HG03520 (cell line): ENCODE measurements at regions not wholly inside any gene's neighbourhood (a gene's known extent, or its start where the extent isn't known, plus 50 kb on each side); places are given as distances from the start of the nearest gene placed in this dataset.

Experiments
- ATAC-seq: cut with Tn5 transposase; IDR thresholded peaks from one replicate; pipeline ENCODE4 v1.9.1; 2021; ENCODE audit warnings: mild to moderate bottlenecking, moderate library complexity; ENCODE audit not compliant: unreplicated experiment

DNA sequence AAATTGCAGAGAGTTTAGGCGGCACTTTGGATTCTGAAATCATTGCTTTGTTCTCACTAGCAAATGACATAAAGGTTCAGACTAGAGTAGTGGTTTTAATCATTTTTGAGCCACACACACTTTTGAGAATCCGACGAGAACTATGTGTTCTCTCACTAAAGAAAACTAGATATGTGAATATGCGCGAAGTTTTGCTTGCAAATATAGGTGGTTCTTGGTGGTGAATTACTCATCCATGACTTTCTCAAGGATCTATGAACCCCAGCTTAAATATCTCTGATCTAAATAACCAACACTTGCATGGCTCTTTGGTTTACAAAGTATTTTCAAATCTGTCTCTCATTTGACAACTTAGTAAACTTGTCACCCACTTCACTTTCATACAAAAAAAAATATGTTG is 54.8 kb downstream of the NOG start:
- ATAC-seq: no peak

DNA sequence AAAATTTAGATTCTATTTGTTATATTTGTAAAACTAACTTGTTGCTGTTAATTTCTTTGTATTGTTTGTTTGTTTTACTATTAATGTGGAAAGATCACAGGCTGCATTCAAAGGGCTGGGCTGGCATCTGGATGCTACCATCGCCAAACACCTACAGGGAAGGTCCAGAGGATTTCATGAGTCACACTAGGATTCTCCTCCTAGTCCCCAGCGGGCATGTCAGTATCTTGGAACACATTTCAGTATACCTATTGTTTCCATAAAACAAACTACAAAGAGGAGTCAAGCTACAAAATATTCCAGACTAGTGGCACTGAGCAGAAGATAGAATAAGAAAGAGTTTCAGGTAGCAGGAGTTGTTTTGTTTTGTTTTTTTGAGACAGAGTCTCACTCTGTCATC is 55.3 kb downstream of the NOG start:
- ATAC-seq: no peak

- ATAC-seq: no peak
These were observed 59.1 kb downstream of the NOG start for GRCh38 chr17:56652628-56653027.

DNA sequence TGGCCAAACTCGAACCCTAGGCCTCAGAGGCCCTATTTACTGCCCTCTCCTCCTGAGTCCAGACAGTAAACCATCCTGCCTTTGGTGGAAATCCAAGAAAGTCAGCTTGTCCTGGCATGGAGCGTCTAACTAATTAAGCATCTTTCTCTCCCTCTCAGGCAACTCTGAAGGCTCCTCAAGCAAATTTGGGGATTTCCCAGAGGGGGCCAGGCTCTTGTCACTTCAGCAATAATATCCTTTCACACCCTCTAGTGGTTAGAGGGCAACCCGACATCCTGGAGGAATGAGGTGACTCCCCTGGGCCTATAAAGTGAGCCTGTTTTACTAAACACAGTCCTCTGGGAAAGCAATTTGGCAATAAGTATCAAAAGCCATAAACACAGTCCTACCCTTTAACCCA is 60.4 kb downstream of the NOG start:
- peak; percentile 98 for ATAC-seq

DNA sequence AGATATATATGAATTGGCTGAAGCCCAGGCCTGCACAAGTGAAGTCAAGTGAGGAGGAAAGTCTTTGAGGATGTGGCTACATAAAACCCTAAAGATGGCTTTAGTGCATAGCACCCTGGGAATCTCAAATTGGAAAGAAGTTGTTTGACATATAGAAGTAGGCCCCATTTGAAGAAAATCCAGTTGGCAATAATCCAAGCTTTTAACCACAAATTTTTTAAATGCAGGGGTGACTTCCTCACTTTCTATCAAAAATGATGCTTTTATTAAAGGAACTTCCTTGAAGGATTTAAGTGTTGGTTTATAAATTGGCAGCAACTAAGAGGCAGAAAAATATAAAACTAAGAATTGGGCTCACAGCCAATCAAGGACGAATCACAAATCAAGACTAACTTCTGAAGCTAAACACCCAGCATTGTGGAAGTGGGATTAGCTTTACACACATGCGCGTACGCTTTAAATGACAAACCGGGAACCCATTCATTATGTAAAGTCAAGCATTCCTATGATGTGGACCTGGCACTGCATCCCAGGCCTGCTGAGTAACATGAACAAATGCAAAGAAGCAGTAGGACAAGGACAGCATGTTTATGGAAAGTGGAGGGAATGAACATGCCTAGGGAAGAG is 63.3 kb downstream of the NOG start:
- ATAC-seq: no peak

DNA sequence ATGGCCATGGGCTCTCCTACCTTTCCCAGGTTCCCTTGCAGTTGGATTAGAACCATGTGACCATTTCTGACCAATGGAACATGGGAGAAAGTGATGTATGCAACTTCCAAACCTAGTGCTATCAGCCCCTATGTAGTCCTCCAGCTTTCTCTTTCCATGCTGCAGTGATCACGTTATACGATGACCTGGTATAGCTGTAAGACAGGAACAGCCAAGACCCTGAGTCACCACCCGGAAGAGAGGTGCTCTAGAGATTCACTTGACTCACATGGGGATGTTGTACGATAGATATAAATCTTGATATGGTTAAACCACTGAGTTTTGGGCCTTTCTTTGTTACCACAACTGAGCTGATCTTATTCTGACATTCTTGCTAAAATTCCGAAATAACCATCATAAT is 65.1 kb downstream of the NOG start:
- ATAC-seq: no peak

- no peak for ATAC-seq
These were observed 66.1 kb downstream of the NOG start for GRCh38 chr17:56659622-56660021.

- ATAC-seq: no peak
These were observed 68.4 kb downstream of the NOG start for GRCh38 chr17:56661906-56662305.

- ATAC-seq: no peak
These were observed 72.4 kb downstream of the NOG start for GRCh38 chr17:56665864-56666263.

GRCh38 chr17:56667925-56668458 is 74.5 kb downstream of the NOG start:
- no peak for ATAC-seq

- ATAC-seq: no peak
These were observed 78.7 kb downstream of the NOG start for GRCh38 chr17:56672195-56672594.

GRCh38 chr17:56674401-56674925 is 81.0 kb downstream of the NOG start:
- ATAC-seq: no peak

DNA sequence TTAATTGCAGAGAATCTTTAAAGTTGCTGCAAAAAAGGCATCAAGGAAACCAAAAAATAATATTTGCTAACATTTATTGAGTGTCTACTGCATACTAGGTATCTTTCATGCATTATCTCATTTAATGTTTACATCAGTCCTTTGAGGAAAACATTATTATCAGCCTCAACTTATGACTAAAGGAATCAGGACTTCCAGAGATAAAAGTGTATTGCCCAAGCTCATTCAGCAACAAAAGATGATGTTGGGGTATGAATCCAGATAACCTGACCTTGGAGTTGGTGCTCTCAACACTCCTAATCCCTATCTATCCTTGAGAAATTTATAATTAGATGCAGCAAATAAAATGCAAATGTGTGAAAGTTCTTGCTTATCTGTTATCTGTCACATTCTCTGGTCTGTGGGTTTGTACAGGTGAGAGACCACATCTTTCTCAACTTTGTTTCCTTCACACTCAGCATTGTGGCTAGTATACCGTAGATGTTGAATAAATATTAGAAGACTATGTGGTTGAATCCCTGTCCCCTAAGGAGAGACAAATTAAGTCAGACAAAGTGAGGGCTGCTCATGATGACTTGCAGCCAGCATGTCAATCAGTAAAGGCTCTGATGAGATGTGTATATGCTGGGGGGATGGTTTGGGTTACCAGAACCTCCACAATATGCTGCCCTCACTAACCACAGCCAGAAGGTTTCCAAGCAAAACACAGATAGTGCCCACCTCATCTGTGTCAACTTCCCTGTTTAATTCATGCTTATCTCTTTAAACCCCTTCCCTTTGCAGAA is 82.6 kb downstream of the NOG start:
- no peak for ATAC-seq

- no peak for ATAC-seq
These were observed 83.3 kb downstream of the NOG start for GRCh38 chr17:56676810-56677209.

DNA sequence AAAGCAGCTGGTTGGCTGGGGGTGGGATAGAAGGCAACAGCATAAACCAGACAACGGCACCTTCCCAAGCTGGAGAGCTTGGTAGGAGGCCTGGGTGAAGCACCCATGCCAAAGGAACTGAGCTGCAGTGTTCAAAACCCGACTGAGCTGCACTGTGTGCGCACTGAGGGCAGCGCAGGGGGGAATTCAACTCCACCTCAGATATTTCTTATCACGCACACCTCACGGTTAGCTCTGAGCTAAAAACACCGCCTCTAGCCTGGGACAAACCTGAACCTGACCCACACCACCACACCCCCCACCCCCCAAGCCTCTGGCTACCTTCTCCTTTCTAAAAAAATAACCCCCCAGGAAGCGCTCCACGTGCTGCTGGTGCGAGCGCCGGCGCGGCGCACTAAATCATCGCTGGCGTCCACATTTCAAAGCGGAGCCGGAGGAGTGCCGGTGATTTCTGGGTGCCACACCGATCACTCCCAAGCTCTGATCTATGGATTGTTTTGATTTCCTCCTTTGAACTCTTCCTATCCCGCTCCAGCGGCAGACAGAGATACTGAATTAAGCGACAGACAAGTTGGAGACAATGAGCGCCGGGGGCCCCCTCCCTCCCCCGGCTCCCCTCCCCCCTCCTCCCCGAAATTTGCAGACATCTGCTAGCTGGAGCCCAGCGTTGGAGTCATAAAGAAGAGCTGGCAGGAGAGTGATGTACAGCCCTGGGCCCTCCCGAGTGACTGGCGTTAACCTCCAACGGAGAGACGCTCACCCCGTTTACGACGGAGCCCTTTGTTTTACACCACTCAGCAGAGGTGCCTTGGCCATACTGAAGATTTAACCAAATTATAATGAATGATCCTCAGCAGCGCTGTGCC is 85.0 kb downstream of the NOG start:
- ATAC-seq: no peak

GRCh38 chr17:56679115-56679776 is 85.7 kb downstream of the NOG start:
- ATAC-seq: no peak

- ATAC-seq: no peak
These were observed 86.4 kb downstream of the NOG start for GRCh38 chr17:56679777-56680422.

- ATAC-seq: no peak
These were observed 87.2 kb downstream of the NOG start for GRCh38 chr17:56680676-56681075.

- peak; percentile 63 for ATAC-seq
These were observed 88.2 kb downstream of the NOG start for GRCh38 chr17:56681561-56682266.

GRCh38 chr17:56688151-56688550 is 94.7 kb downstream of the NOG start:
- no peak for ATAC-seq
